Stimulated activated CD8-positive, alpha-beta memory T cell treated with anti-CD3 and anti-CD28 coated beads, Interleukin-4, amount 100 ng/mL, for 48 hours (primary cell): ENCODE measurements at regions not wholly inside any gene's neighbourhood (a gene's known extent, or its start where the extent isn't known, plus 50 kb on each side); places are given as distances from the start of the nearest gene placed in this dataset.
"Not testable (repeated sequence)": the region's sequence is repeated elsewhere in the genome, so short reads cannot be mapped to it uniquely, and the experiment has no call there.

Experiments used
- DNase-seq: peaks from one replicate; pipeline ENCODE4 v3.0.0-alpha.2; 2020

- no peak for DNase-seq
These were observed 284.5 kb downstream of the CBLN1 start for GRCh38 chr16:48997081-48997615.

- DNase-seq: no peak
These were observed 303.1 kb downstream of the CBLN1 start for GRCh38 chr16:48978501-48978900.

DNA sequence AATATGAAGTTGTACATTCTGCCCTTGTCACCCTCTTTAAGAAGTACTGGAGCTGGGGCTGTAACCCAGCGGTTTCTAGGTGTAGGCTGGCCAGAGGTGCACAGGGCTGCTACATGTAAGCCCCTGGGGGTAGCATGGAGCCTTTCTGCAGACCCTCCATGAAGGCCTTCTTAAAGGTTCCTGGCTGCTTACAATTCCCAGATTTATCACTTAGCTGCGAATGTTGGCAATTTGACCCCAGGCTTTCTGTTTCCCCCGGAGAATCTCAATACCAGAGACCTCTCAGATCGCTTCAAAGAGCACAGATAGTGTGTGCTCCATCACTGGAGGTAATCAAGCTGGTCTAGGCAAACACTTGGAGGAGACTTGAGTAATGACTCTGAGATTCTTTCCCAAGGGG lies 309.4 kb downstream of the CBLN1 start:
- no peak for DNase-seq

- DNase-seq: no peak
These were observed 310.0 kb downstream of the CBLN1 start for GRCh38 chr16:48971571-48972077.

GRCh38 chr16:48970216-48970615 lies 311.4 kb downstream of the CBLN1 start:
- no peak for DNase-seq

GRCh38 chr16:48969611-48970010 lies 312.0 kb downstream of the CBLN1 start:
- DNase-seq: no peak

DNA sequence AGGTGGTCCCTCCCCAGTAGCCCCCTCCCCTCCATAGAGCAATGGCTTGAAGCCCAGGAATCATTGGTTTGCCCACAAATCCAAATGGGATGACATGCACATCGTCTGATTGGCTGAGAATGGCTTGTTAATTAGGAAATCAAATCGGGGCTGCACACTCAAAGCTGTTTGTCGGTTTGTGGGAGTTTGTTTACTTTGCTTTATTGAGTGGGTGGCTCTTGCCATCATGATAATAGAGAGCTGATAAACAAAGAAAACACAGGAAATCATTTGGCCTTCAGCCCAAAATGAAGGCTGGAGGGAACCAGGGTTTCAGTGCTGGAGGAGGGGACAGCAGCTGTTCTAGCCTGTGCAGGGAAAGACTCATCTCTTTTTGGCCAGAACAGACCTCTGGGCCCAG lies 316.3 kb downstream of the CBLN1 start:
- no peak for DNase-seq

GRCh38 chr16:48963901-48964615 lies 317.6 kb downstream of the CBLN1 start:
- no peak for DNase-seq

DNA sequence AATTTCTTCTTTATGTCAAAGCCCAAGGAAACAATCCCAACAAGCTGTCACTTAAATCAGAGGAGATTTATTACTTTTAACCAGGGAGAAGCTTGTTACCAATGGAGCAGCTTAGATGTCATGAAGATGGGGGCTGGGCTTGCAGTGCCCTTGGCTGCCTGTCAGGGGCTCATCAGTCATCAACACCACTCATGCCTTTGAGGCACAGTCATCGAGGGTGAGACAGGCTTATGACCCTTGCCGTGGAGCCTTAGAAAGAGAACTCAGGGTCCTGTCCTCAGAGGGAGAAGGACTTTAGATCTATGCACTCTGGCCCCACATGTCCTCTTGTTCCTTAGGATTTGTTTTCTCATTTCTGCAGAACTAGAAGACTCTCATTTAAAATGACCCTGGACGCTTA lies 318.3 kb downstream of the CBLN1 start:
- no peak for DNase-seq

GRCh38 chr16:48961546-48961945 lies 320.1 kb downstream of the CBLN1 start:
- no peak for DNase-seq

DNA sequence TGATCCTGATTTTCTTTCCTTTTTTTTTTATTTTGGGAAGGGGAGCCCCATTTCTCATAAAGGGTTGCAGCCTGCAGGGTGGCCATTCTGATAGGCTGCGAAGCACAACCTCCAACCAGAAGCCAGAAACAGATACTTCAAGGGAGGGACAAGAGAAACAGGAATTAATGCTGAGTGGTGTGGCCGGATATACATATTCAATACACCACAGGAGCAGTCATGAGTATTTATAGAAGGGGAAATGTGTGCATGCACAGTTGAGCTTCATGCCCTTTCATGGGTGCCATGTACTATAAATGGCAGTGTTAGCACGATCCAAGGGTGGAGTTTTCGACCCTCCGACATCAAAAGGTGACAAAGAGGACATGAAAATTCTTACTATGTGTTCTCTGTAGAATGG lies 320.8 kb downstream of the CBLN1 start:
- no peak for DNase-seq

DNA sequence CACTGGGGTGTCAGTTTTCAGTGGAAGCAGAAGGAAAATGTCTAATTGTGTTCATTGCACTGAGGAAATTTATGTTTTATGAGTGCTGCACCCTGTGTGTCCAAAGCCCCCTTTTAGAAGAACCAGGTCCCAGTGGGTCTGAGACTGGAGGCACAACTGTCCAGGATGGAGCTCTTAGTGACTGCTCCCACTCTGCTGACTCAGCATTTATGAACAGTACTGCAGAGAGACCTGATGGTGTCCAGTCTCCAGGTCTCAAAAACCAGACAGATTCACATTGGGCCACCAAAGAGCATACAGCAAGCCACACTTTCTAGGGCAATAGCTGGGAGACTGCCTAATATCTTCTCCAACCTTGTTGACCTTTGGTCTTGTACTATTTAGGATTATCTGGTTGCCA lies 321.9 kb downstream of the CBLN1 start:
- DNase-seq: no peak

- DNase-seq: no peak
These were observed 322.4 kb downstream of the CBLN1 start for GRCh38 chr16:48959204-48959603.

- no peak for DNase-seq
These were observed 323.0 kb downstream of the CBLN1 start for GRCh38 chr16:48958681-48959080.

DNA sequence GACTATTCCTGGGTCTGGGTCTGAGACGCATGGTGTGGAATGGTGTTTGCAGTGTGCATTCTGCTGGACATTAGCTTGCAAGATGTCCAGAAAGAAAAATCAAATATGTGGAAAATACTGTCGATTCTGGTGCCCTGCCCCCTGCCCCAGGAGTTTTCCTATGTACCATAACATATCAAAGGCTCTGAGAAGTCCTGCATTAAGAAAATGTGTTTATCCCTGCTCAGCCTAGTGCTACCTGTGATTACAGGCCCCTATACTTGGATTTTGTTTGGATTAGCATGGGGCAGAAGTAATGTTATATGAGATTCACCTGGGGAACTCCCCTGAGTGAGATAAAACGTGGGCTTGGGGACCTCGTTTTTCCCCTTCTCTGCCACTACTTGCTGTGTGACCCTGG lies 325.0 kb downstream of the CBLN1 start:
- no peak for DNase-seq

- DNase-seq: no peak
These were observed 325.8 kb downstream of the CBLN1 start for GRCh38 chr16:48955837-48956236.

GRCh38 chr16:48951621-48952125 lies 330.0 kb downstream of the CBLN1 start:
- DNase-seq: not testable (repeated sequence)

DNA sequence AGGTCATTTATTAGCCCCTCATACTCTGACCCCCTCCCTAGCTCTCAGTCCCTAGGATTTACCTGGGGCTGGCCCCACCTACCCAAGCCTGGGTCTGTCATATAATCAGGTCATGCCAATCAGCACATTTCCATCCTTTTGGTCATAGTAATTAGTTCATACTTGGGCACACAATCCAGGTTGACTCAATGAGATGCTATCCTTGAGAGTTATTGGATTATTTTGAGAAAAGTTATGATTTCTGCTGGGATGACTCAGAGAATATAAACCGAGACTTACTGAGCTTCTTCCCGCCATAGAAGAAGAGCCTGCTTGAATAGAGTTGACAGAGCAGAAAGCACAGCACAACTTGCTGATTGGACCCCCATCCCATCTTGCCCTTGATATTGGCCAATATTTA lies 331.5 kb downstream of the CBLN1 start:
- DNase-seq: no peak

DNA sequence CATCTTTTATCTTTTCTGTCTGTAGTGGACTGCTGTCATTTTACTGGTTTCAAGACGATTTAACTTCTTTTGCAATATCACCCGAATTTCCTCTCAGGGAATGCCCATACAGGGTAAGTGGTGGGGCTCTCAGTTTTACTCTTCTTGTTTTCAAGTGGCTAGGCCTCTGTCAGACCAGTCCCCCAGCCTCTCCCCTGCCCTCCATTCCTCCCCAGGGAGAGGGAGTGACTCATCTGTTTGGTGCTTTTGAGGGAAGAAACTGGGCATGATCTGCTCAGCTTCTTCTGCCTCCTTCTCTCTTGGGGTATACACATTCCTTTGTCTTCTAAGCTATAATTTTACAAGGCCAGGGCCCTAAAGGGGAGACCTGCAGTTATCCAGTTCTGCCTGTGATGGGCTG lies 332.0 kb downstream of the CBLN1 start:
- DNase-seq: no peak

DNA sequence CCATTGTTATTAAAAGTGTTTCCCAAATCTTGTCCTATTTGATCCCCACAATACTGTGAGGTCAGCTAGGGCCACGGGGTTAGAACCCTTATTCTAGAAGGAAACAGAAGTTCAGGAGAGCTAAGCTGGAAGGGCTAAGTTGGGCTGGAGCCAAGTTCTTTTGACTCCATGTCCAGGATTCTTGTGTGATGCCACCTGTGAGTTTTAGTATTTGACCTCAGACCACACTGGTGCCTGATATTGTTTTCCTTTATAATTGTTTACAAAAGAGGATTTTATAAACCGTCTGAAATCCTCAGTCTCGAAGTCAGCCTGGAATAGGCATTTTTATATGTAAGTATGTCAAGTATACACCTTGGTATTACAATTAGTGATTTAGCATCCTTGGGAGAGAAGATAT lies 332.7 kb downstream of the CBLN1 start:
- no peak for DNase-seq

- no peak for DNase-seq
These were observed 334.3 kb downstream of the CBLN1 start for GRCh38 chr16:48947371-48947713.

GRCh38 chr16:48946686-48947370 lies 334.8 kb downstream of the CBLN1 start:
- no peak for DNase-seq

DNA sequence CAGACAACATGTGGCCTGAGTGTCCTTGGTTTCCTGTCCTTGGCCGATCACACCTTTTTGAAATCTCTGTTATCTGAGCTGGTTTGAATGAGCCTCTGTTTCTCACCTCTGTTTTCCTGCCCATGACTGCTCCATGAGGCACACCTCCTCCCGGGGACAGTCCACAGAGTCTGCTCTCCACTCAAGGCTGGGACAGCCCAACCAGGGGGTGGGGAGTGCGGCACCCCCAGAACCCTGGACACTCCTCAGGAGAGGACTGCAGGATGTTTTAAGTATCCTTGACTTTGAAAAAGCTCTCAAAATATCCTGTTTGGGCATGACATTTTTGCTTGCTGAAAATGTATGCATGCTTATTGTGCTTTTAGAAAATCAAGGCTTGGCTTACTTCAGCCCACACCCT lies 333.0 kb upstream of the N4BP1 start:
- no peak for DNase-seq

GRCh38 chr16:48936811-48937210 lies 326.8 kb upstream of the N4BP1 start:
- DNase-seq: no peak
